Naive thymus-derived CD4-positive, alpha-beta T cell (primary cell): ENCODE measurements at regions not wholly inside any gene's neighbourhood (a gene's known extent, or its start where the extent isn't known, plus 50 kb on each side); places are given as distances from the start of the nearest gene placed in this dataset.
"Not testable (repeated sequence)": the region's sequence is repeated elsewhere in the genome, so short reads cannot be mapped to it uniquely, and the experiment has no call there.

Experiments
- ATAC-seq: fragments of 150-1000 bp; cut with Tn5 transposase; 2 replicates; pipeline ENCODE4 v1.10.0; 2021; ENCODE audit warnings: mild to moderate bottlenecking, moderate library complexity
- CTCF ChIA-PET: fragments of 350-600 bp; sonication (Branson Sonifier 250); formaldehyde crosslinking; loops from one replicate; lab custom pipeline; 2021; ENCODE audit warnings: antibody characterized with exemption; lab: Charles Lee
- POLR2A ChIA-PET: fragments of 350-600 bp; sonication (Branson Sonifier 250); formaldehyde crosslinking; loops from one replicate; lab custom pipeline; 2021; ENCODE audit warnings: antibody characterized with exemption, inconsistent platforms; lab: Charles Lee
- DNase-seq, 9 donors: peaks; one replicate each; pipeline versions ENCODE4 v3.0.0 to v3.0.0-alpha.2; 2020 to 2022; ENCODE audit warnings: mixed read lengths in 1 of 9
- H3K27ac ChIP-seq: one replicate; pipeline ENCODE4 v1.7.0; 2013; ENCODE audit warnings: mild to moderate bottlenecking, low read depth, low read length, moderate library complexity
- H3K27me3 ChIP-seq, 2 donors: one replicate each; pipeline ENCODE4 v1.7.0; 2013; ENCODE audit warnings: low read length in 2 of 2, mild to moderate bottlenecking in 2 of 2, moderate library complexity in 2 of 2; ENCODE audit not compliant: control insufficient read depth in 2 of 2, insufficient read depth in 2 of 2
- H3K36me3 ChIP-seq, 3 experiments: 1 replicate in 2 of 3; 2 replicates in 1 of 3; pipeline ENCODE4 v1.7.0; 2013; ENCODE audit warnings: low read length in 3 of 3, mild to moderate bottlenecking in 3 of 3, moderate library complexity in 1 of 3; ENCODE audit not compliant: insufficient read depth in 3 of 3, control insufficient read depth in 2 of 3
- H3K4me1 ChIP-seq, 2 donors: one replicate each; pipeline ENCODE4 v1.7.0; 2013; ENCODE audit warnings: low read length in 2 of 2, mild to moderate bottlenecking in 2 of 2, moderate library complexity in 1 of 2; ENCODE audit not compliant: control insufficient read depth in 2 of 2, insufficient read depth in 2 of 2
- H3K4me3 ChIP-seq: 2 replicates; pipeline ENCODE4 v1.7.0; 2013; ENCODE audit warnings: mild to moderate bottlenecking, low read length
- H3K9me3 ChIP-seq, 3 experiments: 1 replicate in 2 of 3; 2 replicates in 1 of 3; pipeline ENCODE4 v1.7.0; 2013; ENCODE audit warnings: low read length in 3 of 3; ENCODE audit not compliant: control insufficient read depth in 2 of 3
- H3K27ac Mint-ChIP-seq, 9 donors: one replicate each; pipeline ENCODE4 v1.8.0; 2020 to 2022; ENCODE audit warnings: mixed read lengths in 9 of 9, mild to moderate bottlenecking in 8 of 9, moderate library complexity in 5 of 9, inconsistent platforms in 2 of 9
- H3K27me3 Mint-ChIP-seq, 5 donors: one replicate each; pipeline ENCODE4 v1.8.0; 2021 to 2022; ENCODE audit warnings: mixed read lengths in 5 of 5, mild to moderate bottlenecking in 1 of 5
- H3K36me3 Mint-ChIP-seq, 5 donors: one replicate each; pipeline ENCODE4 v1.8.0; 2020 to 2022; ENCODE audit warnings: mixed read lengths in 5 of 5, mild to moderate bottlenecking in 3 of 5, inconsistent platforms in 1 of 5
- H3K4me1 Mint-ChIP-seq, 7 donors: one replicate each; pipeline ENCODE4 v1.8.0; 2020 to 2022; ENCODE audit warnings: mixed read lengths in 7 of 7, mild to moderate bottlenecking in 3 of 7, inconsistent platforms in 1 of 7
- H3K4me3 Mint-ChIP-seq, 10 donors: one replicate each; pipeline ENCODE4 v1.8.0; 2020 to 2022; ENCODE audit warnings: mild to moderate bottlenecking in 10 of 10, mixed read lengths in 10 of 10, moderate library complexity in 6 of 10, inconsistent platforms in 2 of 10
- H3K9me3 Mint-ChIP-seq, 11 donors: one replicate each; pipeline ENCODE4 v1.8.0; 2020 to 2022; ENCODE audit warnings: mixed read lengths in 11 of 11, mild to moderate bottlenecking in 4 of 11, inconsistent platforms in 1 of 11, moderate library complexity in 1 of 11
- intact Hi-C, 2 donors: fragments of 100-400 bp; cut with micrococcal nuclease; formaldehyde crosslinking; loops; one replicate each; pipeline ENCODE4 v1.15.1; 2023

DNA sequence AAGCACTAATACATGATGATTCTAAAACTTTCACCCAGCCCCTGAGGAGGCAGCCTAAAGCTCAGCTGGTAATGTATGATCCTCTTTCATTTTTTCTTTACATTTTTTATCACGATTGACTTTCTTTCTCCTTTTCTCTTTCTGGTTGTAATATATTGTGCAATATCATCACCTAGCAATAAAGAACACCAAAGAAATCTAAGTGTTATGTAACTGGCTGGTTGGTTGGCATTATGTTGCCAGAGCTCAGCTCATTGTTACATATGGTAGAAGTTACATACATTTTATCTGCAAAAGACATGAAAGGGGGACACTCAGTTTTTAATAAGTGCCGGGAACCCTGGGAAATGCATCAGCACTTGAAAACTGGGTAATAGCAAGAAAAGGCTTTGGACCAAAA lies 432.1 kb upstream of the DDI1 start:
- Histone ChIP-seq H3K4me1 (no peaks in the 10 kb centered on the region), H3K9me3 (no peaks in the 10 kb centered on the region), H3K36me3 (no peaks in the 10 kb centered on the region), H3K27ac (no peak overlapping the region), H3K27me3 (no peaks in the 10 kb centered on the region), H3K4me3 (no peak overlapping the region)
- no peak for DNase-seq
- H3K27me3 Mint-ChIP-seq = peaks cover 2 to 11% (median 8%) of the 10 kb centered on the region in 5 donors
- ChIA-PET CTCF (no interaction called here), POLR2A (no interaction called here)
- no peaks in the 10 kb centered on the region for H3K9me3 Mint-ChIP-seq
- ATAC-seq = no peak
- no peaks in the 10 kb centered on the region for H3K4me1 Mint-ChIP-seq
- no peak overlapping the region for H3K27ac Mint-ChIP-seq
- H3K4me3 Mint-ChIP-seq = no peak overlapping the region
- H3K36me3 Mint-ChIP-seq = no peaks in the 10 kb centered on the region
- intact Hi-C loops = loop anchor here (10.0 kb wide), 2 partner anchors 400 to 500 kb away; partner anchors contain the start of gene DYNC2H1 (in 1 of the 2)

DNA sequence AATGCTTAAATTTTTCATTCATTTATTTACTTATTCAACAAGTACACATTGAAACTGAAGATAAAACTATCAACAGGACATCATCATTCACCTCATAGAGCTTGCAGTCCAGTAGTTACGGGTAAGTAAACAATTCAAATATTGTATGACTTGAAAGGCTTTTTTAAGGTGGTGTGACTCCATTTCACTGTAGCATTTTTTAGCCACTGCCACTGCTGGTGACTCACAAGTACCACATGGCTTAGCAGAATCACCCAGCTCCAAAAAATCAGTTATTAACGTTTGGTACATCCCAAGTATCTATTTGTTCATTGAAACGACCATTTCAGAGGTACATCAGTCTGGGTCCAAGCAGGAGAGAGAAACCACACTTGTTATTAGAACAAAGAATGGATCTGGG lies 427.9 kb upstream of the DDI1 start:
- H3K36me3 Mint-ChIP-seq = no peaks in the 10 kb centered on the region
- H3K27ac Mint-ChIP-seq = no peak overlapping the region
- ATAC-seq = no peak
- H3K27ac ChIP-seq = no peak overlapping the region
- no peak overlapping the region for H3K4me3 Mint-ChIP-seq
- H3K4me1 ChIP-seq = no peaks in the 10 kb centered on the region
- H3K27me3 Mint-ChIP-seq = peaks cover 0 to 14% (median 6%) of the 10 kb centered on the region in 5 donors
- intact Hi-C loops = loop anchor here (10.0 kb wide), 2 partner anchors 404 to 504 kb away; partner anchors contain the start of gene DYNC2H1 (in 1 of the 2)
- ChIA-PET CTCF (interaction anchor here (0.6 kb wide), 2 partner anchors 10 to 289 kb away, joined by 3 read pairs; no protein-coding TSS in a partner anchor), POLR2A (no interaction called here)
- no peak for DNase-seq
- no peaks in the 10 kb centered on the region for H3K9me3 Mint-ChIP-seq
- H3K4me3 ChIP-seq = no peak overlapping the region
- H3K4me1 Mint-ChIP-seq = no peaks in the 10 kb centered on the region
- no peaks in the 10 kb centered on the region for H3K9me3 ChIP-seq
- no peaks in the 10 kb centered on the region for H3K36me3 ChIP-seq
- H3K27me3 ChIP-seq = no peaks in the 10 kb centered on the region

DNA sequence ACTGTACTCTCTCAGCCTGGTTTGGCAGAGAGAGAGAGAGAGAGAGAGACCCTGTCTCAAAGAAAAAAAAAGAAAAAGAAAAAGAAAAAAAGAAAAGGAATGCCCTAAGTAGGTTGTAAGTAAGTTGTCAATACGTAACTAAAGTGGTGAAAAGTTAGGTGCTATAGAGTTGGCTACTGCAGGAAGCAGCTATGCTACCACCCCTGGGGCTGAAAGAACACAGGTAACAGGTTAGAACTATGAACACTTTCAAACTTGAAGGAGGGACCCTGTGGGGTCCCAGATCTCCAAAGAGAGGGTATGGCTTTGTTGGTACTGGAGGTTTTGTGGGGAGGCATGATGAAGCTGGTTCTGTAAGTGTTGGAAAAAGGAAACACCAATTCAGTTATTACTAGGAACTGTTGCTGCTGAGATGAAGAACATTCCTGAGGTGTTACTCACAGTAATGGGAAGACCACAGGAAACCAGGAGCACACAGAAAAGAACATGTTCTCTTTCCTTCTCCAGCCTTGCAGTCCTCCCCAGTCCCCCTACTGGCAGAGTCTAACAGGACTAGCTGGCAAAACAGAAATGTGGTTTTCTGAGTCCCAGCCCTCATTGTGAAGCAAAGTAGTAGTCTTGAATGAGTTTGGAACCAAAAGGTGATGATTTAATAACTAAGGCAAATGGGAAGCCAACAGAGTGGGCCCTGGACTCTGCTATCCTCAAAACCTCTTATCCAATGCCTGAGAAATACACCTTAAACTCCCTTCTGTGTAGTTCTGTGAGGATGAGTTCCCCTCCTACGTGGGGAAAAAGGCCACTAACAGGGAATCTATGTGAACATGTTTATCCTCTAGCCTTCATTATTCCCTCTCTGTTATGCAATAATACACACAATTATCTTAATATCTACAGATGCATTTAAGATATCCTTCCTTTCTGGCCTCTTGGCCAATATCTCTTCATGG lies 427.0 kb upstream of the DDI1 start:
- intact Hi-C loops = loop anchor here (10.0 kb wide), 2 partner anchors 405 to 505 kb away; partner anchors contain the start of gene DYNC2H1 (in 1 of the 2)
- ATAC-seq = no peak

DNA sequence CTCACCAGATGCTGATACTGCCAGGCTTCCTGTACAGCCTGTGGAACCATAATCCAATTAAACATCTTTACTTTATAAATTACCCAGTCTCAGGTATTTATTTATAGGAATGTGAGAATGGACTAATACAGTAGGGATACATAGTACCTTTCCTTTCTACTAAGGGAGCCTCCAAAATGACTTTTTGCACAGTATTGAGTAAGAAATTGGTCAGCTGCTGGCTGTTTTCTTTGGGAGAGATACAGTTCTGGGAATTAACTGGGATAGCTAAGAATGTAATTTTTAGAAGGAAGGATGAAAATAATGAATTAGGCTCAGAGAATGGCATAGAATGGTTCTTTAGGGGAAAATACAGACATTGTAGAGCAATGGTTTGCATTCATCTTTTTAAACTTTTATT lies 426.0 kb upstream of the DDI1 start:
- Mint-ChIP-seq H3K4me1 (no peaks in the 10 kb centered on the region), H3K27ac (no peak overlapping the region), H3K27me3 (peaks cover 0 to 17% (median 12%) of the 10 kb centered on the region in 5 donors), H3K9me3 (peaks cover 0 to 7% (median 0%) of the 10 kb centered on the region in 11 donors), H3K4me3 (no peak overlapping the region), H3K36me3 (no peaks in the 10 kb centered on the region)
- POLR2A ChIA-PET = no interaction called here
- Histone ChIP-seq H3K27ac (no peak overlapping the region), H3K36me3 (no peaks in the 10 kb centered on the region), H3K4me3 (no peak overlapping the region), H3K4me1 (no peaks in the 10 kb centered on the region), H3K27me3 (no peaks in the 10 kb centered on the region), H3K9me3 (no peaks in the 10 kb centered on the region)
- no peak for DNase-seq
- CTCF ChIA-PET = no interaction called here
- intact Hi-C loops = no loop called here
- ATAC-seq = no peak

More for the DNA sequence above, 427.0 kb upstream of the DDI1 start:
- H3K9me3 Mint-ChIP-seq = peaks cover 0 to 6% (median 0%) of the 10 kb centered on the region in 11 donors
- H3K4me3 Mint-ChIP-seq = no peak overlapping the region
- H3K27ac Mint-ChIP-seq = no peak overlapping the region
- no peak overlapping the region for H3K4me3 ChIP-seq
- peaks cover 0 to 14% (median 11%) of the 10 kb centered on the region in 5 donors for H3K27me3 Mint-ChIP-seq
- no peak overlapping the region for H3K27ac ChIP-seq
- DNase-seq = no peak
- no peaks in the 10 kb centered on the region for H3K4me1 Mint-ChIP-seq
- H3K4me1 ChIP-seq = no peaks in the 10 kb centered on the region
- H3K27me3 ChIP-seq = no peaks in the 10 kb centered on the region
- no peaks in the 10 kb centered on the region for H3K36me3 Mint-ChIP-seq
- no peaks in the 10 kb centered on the region for H3K9me3 ChIP-seq
- H3K36me3 ChIP-seq = no peaks in the 10 kb centered on the region
- POLR2A ChIA-PET = no interaction called here
- CTCF ChIA-PET = interaction anchor here (0.6 kb wide), 1 partner anchor 11 kb away, joined by 3 read pairs; no protein-coding TSS in a partner anchor

DNA sequence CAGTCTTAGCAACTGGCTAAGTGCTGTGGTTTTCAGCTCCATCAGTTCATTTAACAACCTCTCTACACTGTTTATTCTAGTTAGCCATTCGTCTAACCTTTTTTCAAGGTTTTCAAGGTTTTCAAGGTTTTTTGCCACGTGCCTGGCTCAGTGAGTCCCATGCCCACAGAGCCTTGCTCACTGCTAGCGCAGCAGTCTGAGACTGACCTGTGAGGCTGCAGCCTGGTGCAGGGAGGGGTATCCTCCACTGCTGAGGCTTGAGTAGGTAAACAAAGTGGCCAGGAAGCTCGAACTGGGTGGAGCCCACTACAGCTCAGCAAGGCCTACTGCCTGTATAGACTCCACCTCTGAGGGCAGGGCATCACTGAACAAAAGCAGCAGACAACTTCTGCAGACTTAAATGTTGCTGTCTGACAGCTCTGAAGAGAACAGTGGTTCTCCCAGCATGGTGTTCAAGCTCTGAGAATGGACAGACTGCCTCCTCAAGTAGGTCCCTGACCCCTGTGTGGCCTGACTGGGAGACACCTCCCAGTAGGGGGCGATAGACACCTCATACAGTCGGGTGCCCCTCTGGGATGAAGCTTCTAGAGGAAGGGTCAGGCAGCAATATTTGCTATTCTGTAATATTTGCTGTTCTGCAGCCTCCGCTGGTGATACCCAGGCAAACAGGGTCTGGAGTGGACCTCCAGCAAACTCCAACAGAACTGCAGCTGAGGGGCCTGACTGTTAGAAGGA lies 424.7 kb upstream of the DDI1 start:
- H3K9me3 Mint-ChIP-seq, H3K36me3 Mint-ChIP-seq, H3K4me3 ChIP-seq, POLR2A ChIA-PET, ATAC-seq, H3K9me3 ChIP-seq, H3K4me1 ChIP-seq, CTCF ChIA-PET, intact Hi-C loops, H3K4me3 Mint-ChIP-seq, H3K27ac Mint-ChIP-seq, H3K4me1 Mint-ChIP-seq, H3K27me3 ChIP-seq, DNase-seq, H3K27ac ChIP-seq, H3K36me3 ChIP-seq: not testable (repeated sequence)
- peaks cover 0 to 17% (median 12%) of the 10 kb centered on the region in 5 donors for H3K27me3 Mint-ChIP-seq

DNA sequence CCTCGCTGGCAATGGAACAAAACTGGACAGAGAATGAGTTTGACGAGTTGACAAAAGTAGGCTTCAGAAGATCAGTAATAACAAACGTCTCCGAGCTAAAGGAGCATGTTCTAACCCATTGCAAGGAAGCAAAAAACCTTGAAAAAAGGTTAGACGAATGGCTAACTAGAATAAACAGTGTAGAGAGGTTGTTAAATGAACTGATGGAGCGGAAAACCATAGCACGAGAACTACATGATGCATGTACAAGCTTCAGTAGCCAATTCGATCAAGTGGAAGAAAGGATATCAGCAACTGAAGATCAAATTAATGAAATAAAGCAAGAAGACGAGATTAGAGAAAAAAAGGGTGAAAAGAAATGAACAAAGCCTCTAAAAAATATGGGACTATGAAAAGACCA lies 424.0 kb upstream of the DDI1 start:
- H3K27ac Mint-ChIP-seq, H3K4me3 ChIP-seq, H3K27me3 ChIP-seq, H3K27ac ChIP-seq, ATAC-seq, H3K36me3 ChIP-seq, H3K4me1 Mint-ChIP-seq, POLR2A ChIA-PET, H3K9me3 ChIP-seq, CTCF ChIA-PET, H3K4me3 Mint-ChIP-seq, intact Hi-C loops, DNase-seq, H3K36me3 Mint-ChIP-seq, H3K4me1 ChIP-seq: not testable (repeated sequence)
- Mint-ChIP-seq H3K9me3 (peaks cover 0 to 11% (median 0%) of the 10 kb centered on the region in 11 donors), H3K27me3 (peaks cover 0 to 17% (median 12%) of the 10 kb centered on the region in 5 donors)
